NCI-H187 (cell line): ENCODE measurements at regions not wholly inside any gene's neighbourhood (a gene's known extent, or its start where the extent isn't known, plus 50 kb on each side); places are given as distances from the start of the nearest gene placed in this dataset.

Experiments
- DNase-seq, 2 experiments: peaks; one replicate each; lab custom pipeline; 2025; lab: John Stamatoyannopoulos, UW

GRCh38 chr1:234701737-234702341, 91.9 kb upstream of the IRF2BP2 start:
- no peak for DNase-seq

GRCh38 chr1:234699795-234700665, 90.1 kb upstream of the IRF2BP2 start:
- no peak for DNase-seq

GRCh38 chr1:234698686-234699085, 88.7 kb upstream of the IRF2BP2 start:
- DNase-seq = no peak

GRCh38 chr1:234697741-234698140, 87.8 kb upstream of the IRF2BP2 start:
- DNase-seq = no peak

GRCh38 chr1:234697015-234697414, 87.0 kb upstream of the IRF2BP2 start:
- DNase-seq = no peak

- no peak for DNase-seq
Measured at GRCh38 chr1:234696148-234696576, 86.2 kb upstream of the IRF2BP2 start.

- no peak for DNase-seq
Measured at GRCh38 chr1:234694661-234695060, 84.7 kb upstream of the IRF2BP2 start.

- no peak for DNase-seq
Measured at GRCh38 chr1:234692966-234693580, 83.1 kb upstream of the IRF2BP2 start.

GRCh38 chr1:234691567-234691966, 81.6 kb upstream of the IRF2BP2 start:
- DNase-seq = no peak

GRCh38 chr1:234690872-234691271, 80.9 kb upstream of the IRF2BP2 start:
- no peak for DNase-seq

- DNase-seq = no peak
Measured at GRCh38 chr1:234689236-234689635, 79.3 kb upstream of the IRF2BP2 start.

GRCh38 chr1:234687011-234687410, 77.0 kb upstream of the IRF2BP2 start:
- DNase-seq = no peak

- DNase-seq = no peak
Measured at GRCh38 chr1:234686035-234686434, 76.1 kb upstream of the IRF2BP2 start.

- no peak for DNase-seq
Measured at GRCh38 chr1:234684856-234685255, 74.9 kb upstream of the IRF2BP2 start.

- DNase-seq = no peak
Measured at GRCh38 chr1:234683861-234684632, 74.1 kb upstream of the IRF2BP2 start.

GRCh38 chr1:234683127-234683860, 73.3 kb upstream of the IRF2BP2 start:
- DNase-seq = no peak

- no peak for DNase-seq
Measured at GRCh38 chr1:234681990-234682389, 72.0 kb upstream of the IRF2BP2 start.

GRCh38 chr1:234681065-234681464, 71.1 kb upstream of the IRF2BP2 start:
- DNase-seq = no peak

GRCh38 chr1:234680331-234680904, 70.4 kb upstream of the IRF2BP2 start:
- no peak for DNase-seq

- no peak for DNase-seq
Measured at GRCh38 chr1:234676103-234676594, 66.2 kb upstream of the IRF2BP2 start.

GRCh38 chr1:234675572-234675971, 65.6 kb upstream of the IRF2BP2 start:
- no peak for DNase-seq
